H1 (cell line): ENCODE measurements at regions not wholly inside any gene's neighbourhood (a gene's known extent, or its start where the extent isn't known, plus 50 kb on each side); places are given as distances from the start of the nearest gene placed in this dataset.

Experiments used
- ASH2L ChIP-seq: fragments of 200-600, 300-600 bp; sonication (generic); IDR thresholded peaks from one replicate; pipeline ENCODE4 v1.7.1; 2017; ENCODE audit warnings: low read length
- BCL11A ChIP-seq, 2 experiments: IDR thresholded peaks; one replicate each; pipeline ENCODE4 v1.6.1; 2011; ENCODE audit warnings: low read depth in 2 of 2, low read length in 2 of 2, mild to moderate bottlenecking in 2 of 2
- BRCA1 ChIP-seq: IDR thresholded peaks from 2 replicates; pipeline ENCODE4 v1.6.1; 2012; ENCODE audit warnings: low read depth, low read length, improper control_type of control experiment
- CEBPB ChIP-seq: IDR thresholded peaks from 2 replicates; pipeline ENCODE4 v1.6.1; 2012; ENCODE audit warnings: low read depth, low read length
- CHD2 ChIP-seq: IDR thresholded peaks from 2 replicates; pipeline ENCODE4 v1.6.1; 2012; ENCODE audit warnings: low read length, improper control_type of control experiment
- EP300 ChIP-seq, 2 experiments: IDR thresholded peaks; 1 replicate in 1 of 2; 2 replicates in 1 of 2; pipeline ENCODE4 v1.6.1; 2011 to 2012; ENCODE audit warnings: low read depth in 2 of 2, low read length in 2 of 2, mild to moderate bottlenecking in 2 of 2, borderline replicate concordance in 1 of 2, inconsistent platforms in 1 of 2, moderate library complexity in 1 of 2
- JUN ChIP-seq: IDR thresholded peaks from 2 replicates; pipeline ENCODE4 v1.6.1; 2011; ENCODE audit warnings: low read depth, mild to moderate bottlenecking, improper control_type of control experiment, low read length
- POLR2AphosphoS5 ChIP-seq: IDR thresholded peaks from 2 replicates; pipeline ENCODE4 v1.6.1; 2011; ENCODE audit warnings: low read depth, low read length
- SAP30 ChIP-seq: fragments of 300-600 bp; sonication (generic); IDR thresholded peaks from 2 replicates; pipeline ENCODE4 v1.7.1; 2012; ENCODE audit warnings: low read length, moderate library complexity, mild to moderate bottlenecking, inconsistent platforms; ENCODE audit not compliant: insufficient read depth, insufficient replicate concordance
- SIX5 ChIP-seq: IDR thresholded peaks from 2 replicates; pipeline ENCODE4 v1.6.1; 2011; ENCODE audit warnings: mild to moderate bottlenecking, low read depth, low read length
- SUZ12 ChIP-seq: fragments of 200-600 bp; sonication (generic); IDR thresholded peaks from 2 replicates; pipeline ENCODE4 v1.6.1; 2012; ENCODE audit warnings: mild to moderate bottlenecking, inconsistent platforms, low read length, moderate library complexity, mixed read lengths
- USF2 ChIP-seq: IDR thresholded peaks from 2 replicates; pipeline ENCODE4 v1.6.1; 2011; ENCODE audit warnings: low read length, improper control_type of control experiment

- TF ChIP-seq ASH2L (no peak), SUZ12 (no peak), CEBPB (no peak), EP300 (IDR thresholded peaks at IDR 0.05; ENCODE audit: borderline replicate concordance in 1 of 2, low read depth in 2 of 2, low read length in 2 of 2) (no peak), BRCA1 (no peak), SAP30 (no peak), SIX5 (no peak), USF2 (no peak), POLR2AphosphoS5 (no peak), BCL11A (IDR thresholded peaks at IDR 0.05; ENCODE audit: low read depth in 2 of 2, low read length in 2 of 2) (no peak), JUN (no peak), CHD2 (no peak)
Measured at GRCh38 chr1:118636004-118636403, 352.1 kb downstream of the TBX15 start (continued).
